Effector memory CD4-positive, alpha-beta T cell (primary cell): ENCODE measurements at regions not wholly inside any gene's neighbourhood (a gene's known extent, or its start where the extent isn't known, plus 50 kb on each side); places are given as distances from the start of the nearest gene placed in this dataset.

Experiments
- DNase-seq, 3 donors: peaks; one replicate each; pipeline ENCODE4 v3.0.0-alpha.2; 2020
- H3K27ac ChIP-seq: 2 replicates; pipeline ENCODE4 v1.7.0; 2013; ENCODE audit warnings: mild to moderate bottlenecking, low read length, moderate library complexity; ENCODE audit not compliant: insufficient read depth, poor library complexity, severe bottlenecking
- H3K27me3 ChIP-seq: replicated peaks from 2 replicates; pipeline ENCODE4 v1.7.0; 2013; ENCODE audit warnings: mild to moderate bottlenecking, low read length; ENCODE audit not compliant: insufficient read depth, control insufficient read depth, poor library complexity, severe bottlenecking
- H3K36me3 ChIP-seq: 2 replicates; pipeline ENCODE4 v1.7.0; 2013; ENCODE audit warnings: mild to moderate bottlenecking, low read length, moderate library complexity; ENCODE audit not compliant: control insufficient read depth, insufficient read depth
- H3K4me1 ChIP-seq: 2 replicates; pipeline ENCODE4 v1.7.0; 2013; ENCODE audit warnings: low read length, mild to moderate bottlenecking; ENCODE audit not compliant: control insufficient read depth, insufficient read depth, poor library complexity, severe bottlenecking
- H3K4me3 ChIP-seq: 2 replicates; pipeline ENCODE4 v1.7.0; 2013; ENCODE audit warnings: low read length, low read depth, mild to moderate bottlenecking; ENCODE audit not compliant: insufficient read depth, poor library complexity, severe bottlenecking
- H3K9me3 ChIP-seq: 2 replicates; pipeline ENCODE4 v1.7.0; 2013; ENCODE audit warnings: mild to moderate bottlenecking, low read length, moderate library complexity; ENCODE audit not compliant: control insufficient read depth

DNA sequence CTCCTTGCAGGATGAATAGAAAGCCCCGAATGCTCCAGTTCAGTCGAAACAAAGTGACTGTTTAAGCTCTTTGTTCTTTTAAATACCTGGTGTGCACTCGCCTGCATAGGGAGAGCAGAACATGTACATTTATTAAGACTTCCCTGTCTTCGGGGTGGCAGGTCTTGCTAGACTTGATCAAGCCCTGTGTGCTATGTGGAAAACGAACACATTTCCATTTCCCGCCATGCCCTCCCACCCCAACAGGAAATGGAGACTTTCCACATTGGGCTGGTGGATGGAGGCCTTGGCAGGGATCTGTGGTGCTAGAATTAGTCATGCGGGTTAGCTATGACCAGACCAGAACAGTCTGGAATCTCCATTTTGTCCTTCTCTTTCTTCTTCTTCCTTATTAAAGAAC, 321.0 kb upstream of the THSD7B start:
- Histone ChIP-seq H3K4me3 (no peak overlapping the region), H3K27ac (no peak overlapping the region), H3K36me3 (no peaks in the 10 kb centered on the region), H3K9me3 (no peaks in the 10 kb centered on the region), H3K4me1 (no peaks in the 10 kb centered on the region), H3K27me3 (no peaks in the 10 kb centered on the region)
- DNase-seq = no peak

- H3K27ac ChIP-seq = no peak overlapping the region
Observed at GRCh38 chr2:136443661-136444060, 321.7 kb upstream of the THSD7B start.

DNA sequence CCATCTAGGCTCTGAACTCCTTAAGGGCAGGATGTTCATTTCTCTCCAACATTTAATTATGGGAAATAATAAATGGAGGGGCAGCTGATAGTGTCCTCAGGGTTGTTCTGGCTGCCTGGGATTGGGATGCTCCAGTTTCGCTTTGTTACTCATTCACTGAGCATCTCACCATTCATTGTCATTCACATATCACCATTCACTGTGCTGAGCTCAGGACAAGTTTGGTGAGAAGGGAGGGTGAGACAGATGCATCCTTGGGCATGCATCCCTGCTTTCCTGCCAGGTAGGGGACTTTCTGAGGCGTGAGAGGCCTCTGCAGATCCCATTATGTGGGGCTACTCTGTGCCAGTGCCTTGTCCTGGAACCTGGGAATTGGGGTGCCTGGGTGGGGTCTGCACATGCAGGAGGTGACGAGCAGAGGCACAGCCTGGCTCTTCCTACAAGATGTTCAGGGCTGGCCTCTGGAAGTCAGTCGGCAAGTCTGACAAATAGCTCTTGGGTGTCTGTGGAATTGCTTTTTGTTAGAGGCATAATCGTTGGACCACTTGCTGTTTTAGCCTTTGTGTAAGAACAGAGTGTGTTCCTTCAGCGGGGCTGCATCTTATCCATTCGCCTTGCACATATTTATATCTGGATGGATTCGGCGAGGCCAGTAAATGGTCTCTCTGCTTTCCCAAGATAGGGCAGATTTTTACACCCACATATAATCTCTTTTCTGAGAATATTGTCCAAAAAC, 323.2 kb upstream of the THSD7B start:
- Histone ChIP-seq H3K27ac (no peak overlapping the region), H3K4me3 (no peak overlapping the region), H3K4me1 (no peaks in the 10 kb centered on the region), H3K9me3 (no peaks in the 10 kb centered on the region), H3K27me3 (no peaks in the 10 kb centered on the region), H3K36me3 (no peaks in the 10 kb centered on the region)
- DNase-seq = no peak

More at GRCh38 chr2:136443661-136444060, 321.7 kb upstream of the THSD7B start:
- Histone ChIP-seq H3K4me3 (no peak overlapping the region), H3K36me3 (no peaks in the 10 kb centered on the region), H3K27me3 (no peaks in the 10 kb centered on the region), H3K4me1 (no peaks in the 10 kb centered on the region), H3K9me3 (no peaks in the 10 kb centered on the region)
- no peak for DNase-seq

DNA sequence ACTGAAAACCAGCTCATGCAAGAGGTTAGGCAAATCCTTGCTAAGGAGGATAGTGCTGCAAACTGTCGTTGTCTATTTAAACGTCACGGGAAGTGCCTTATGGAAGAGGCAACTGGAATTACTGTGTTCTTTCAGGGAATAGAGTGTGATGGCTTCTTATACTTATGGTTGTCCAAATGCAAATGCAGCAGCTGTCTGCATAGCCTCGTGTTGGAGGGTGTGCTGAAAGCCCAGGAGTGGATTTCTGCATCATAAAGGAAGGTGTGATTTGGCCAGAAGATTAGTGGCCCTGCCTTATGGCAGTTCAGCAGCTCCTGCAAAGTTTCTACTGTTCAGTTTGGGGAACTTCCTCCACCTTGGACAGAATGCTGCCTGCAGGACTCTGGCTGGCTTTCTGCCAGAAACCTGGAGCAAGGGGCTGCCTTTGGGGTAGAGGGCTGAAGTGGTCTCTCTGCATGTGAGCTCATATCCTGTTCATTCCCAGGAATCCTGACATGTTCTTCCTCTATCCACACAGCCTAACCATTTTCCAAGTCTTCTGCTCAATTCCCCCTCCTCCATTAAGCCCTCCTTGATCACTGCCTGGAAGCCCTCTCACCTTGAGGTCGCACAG, 321.2 kb upstream of the CXCR4 start:
- Histone ChIP-seq H3K36me3 (no peaks in the 10 kb centered on the region), H3K4me1 (no peaks in the 10 kb centered on the region), H3K4me3 (no peak overlapping the region), H3K27me3 (peaks cover 5% of the 10 kb centered on the region), H3K27ac (no peak overlapping the region), H3K9me3 (no peaks in the 10 kb centered on the region)
- DNase-seq = no peak

- H3K27ac ChIP-seq = no peak overlapping the region
- no peaks in the 10 kb centered on the region for H3K36me3 ChIP-seq
- DNase-seq = no peak
- peaks cover 5% of the 10 kb centered on the region for H3K27me3 ChIP-seq
- H3K4me3 ChIP-seq = no peak overlapping the region
- no peaks in the 10 kb centered on the region for H3K4me1 ChIP-seq
- H3K9me3 ChIP-seq = no peaks in the 10 kb centered on the region
Observed at GRCh38 chr2:136437461-136437860, 319.5 kb upstream of the CXCR4 start.

GRCh38 chr2:136436936-136437335, 319.0 kb upstream of the CXCR4 start:
- no peaks in the 10 kb centered on the region for H3K36me3 ChIP-seq
- no peak for DNase-seq
- H3K9me3 ChIP-seq = no peaks in the 10 kb centered on the region
- H3K4me3 ChIP-seq = no peak overlapping the region
- H3K27me3 ChIP-seq = peaks cover 5% of the 10 kb centered on the region
- no peaks in the 10 kb centered on the region for H3K4me1 ChIP-seq
- no peak overlapping the region for H3K27ac ChIP-seq

DNA sequence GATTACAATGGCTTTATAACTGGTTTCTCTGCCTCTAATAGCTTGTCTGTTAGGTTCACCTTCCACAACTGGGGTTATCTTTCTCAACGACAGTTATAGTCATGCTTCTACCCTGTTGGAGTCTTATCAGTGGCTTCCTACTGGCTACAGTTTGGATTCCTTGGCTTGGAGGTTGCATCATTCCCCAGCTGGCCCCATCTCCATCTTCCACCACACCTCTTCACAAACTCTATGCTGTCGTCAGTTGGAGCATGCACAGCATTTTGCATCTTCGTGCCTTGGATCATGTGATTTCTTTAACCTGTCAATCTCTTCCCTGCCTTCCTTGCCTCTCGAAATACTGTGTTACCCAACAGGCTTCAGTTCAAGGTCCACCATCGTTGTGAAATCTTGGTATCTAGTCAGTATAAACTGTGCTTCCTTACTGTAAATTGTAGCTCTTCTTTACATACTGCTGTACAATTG, 316.3 kb upstream of the CXCR4 start:
- peaks cover 5% of the 10 kb centered on the region for H3K27me3 ChIP-seq
- no peaks in the 10 kb centered on the region for H3K36me3 ChIP-seq
- no peaks in the 10 kb centered on the region for H3K4me1 ChIP-seq
- DNase-seq = no peak
- no peak overlapping the region for H3K4me3 ChIP-seq
- no peaks in the 10 kb centered on the region for H3K9me3 ChIP-seq
- no peak overlapping the region for H3K27ac ChIP-seq

DNA sequence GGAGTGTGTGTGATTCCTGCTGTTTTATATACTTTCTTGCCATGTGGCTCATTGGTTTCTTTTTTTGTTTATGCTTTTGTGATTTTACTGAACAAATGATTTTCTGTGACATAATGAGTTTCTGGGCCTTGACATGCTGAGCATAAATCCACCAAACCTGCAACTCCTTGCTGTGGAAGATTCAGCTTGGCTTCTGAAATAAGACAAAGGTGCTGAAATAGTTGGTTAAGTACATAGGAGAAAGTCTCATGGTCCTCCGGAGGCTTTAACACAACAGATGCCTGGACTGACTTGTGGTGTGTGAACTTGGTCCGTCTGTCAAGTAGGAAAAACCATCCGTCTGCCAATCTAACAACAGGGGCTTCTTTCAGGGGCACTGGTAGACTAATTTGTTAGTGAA, 315.3 kb upstream of the CXCR4 start:
- no peak overlapping the region for H3K4me3 ChIP-seq
- H3K27ac ChIP-seq = no peak overlapping the region
- DNase-seq = no peak
- H3K27me3 ChIP-seq = peaks cover 5% of the 10 kb centered on the region
- H3K9me3 ChIP-seq = no peaks in the 10 kb centered on the region
- H3K4me1 ChIP-seq = no peaks in the 10 kb centered on the region
- H3K36me3 ChIP-seq = no peaks in the 10 kb centered on the region

DNA sequence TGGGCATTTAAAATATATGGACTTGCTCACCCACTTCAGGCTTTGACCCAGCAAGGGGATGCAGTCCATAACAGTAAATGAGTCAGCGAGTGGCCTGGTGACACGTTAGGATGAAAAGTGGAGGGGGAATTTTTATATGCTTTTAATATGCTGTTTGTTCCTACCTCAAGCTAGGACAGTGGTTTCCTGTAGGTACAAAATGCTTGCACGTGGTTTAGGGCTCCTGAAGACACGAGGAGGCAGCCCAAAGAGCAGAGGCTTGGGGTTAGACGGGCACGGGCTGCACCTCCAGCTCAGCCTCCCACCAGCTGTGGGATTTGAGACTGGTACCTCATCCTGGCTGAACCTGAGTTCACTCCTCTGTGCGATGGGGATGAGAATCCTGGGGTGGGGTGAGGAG, 306.2 kb upstream of the CXCR4 start:
- no peak overlapping the region for H3K27ac ChIP-seq
- H3K4me1 ChIP-seq = peaks cover 6% of the 10 kb centered on the region
- peak in 1 of 3 donors; percentile 3 for DNase-seq
- no peaks in the 10 kb centered on the region for H3K27me3 ChIP-seq
- no peaks in the 10 kb centered on the region for H3K36me3 ChIP-seq
- H3K9me3 ChIP-seq = no peaks in the 10 kb centered on the region
- H3K4me3 ChIP-seq = peak overlapping the region; percentile 42

GRCh38 chr2:136423516-136423996, 305.6 kb upstream of the CXCR4 start:
- Histone ChIP-seq H3K4me1 (peaks cover 6% of the 10 kb centered on the region), H3K27ac (no peak overlapping the region), H3K4me3 (peak overlapping the region; percentile 42), H3K36me3 (no peaks in the 10 kb centered on the region), H3K27me3 (no peaks in the 10 kb centered on the region), H3K9me3 (no peaks in the 10 kb centered on the region)
- peak; percentile 48 to 59 (median 55) for DNase-seq
